HG03565 (cell line): ENCODE measurements at regions not wholly inside any gene's neighbourhood (a gene's known extent, or its start where the extent isn't known, plus 50 kb on each side); places are given as distances from the start of the nearest gene placed in this dataset.

ENCODE experiments used
- ATAC-seq: cut with Tn5 transposase; IDR thresholded peaks from one replicate; pipeline ENCODE4 v1.9.1; 2021; ENCODE audit warnings: mild to moderate bottlenecking, moderate library complexity; ENCODE audit not compliant: unreplicated experiment

- ATAC-seq: no peak
These were observed 66.5 kb upstream of the PJA2 start for GRCh38 chr5:109476292-109476691.

- no peak for ATAC-seq
These were observed 60.3 kb upstream of the PJA2 start for GRCh38 chr5:109469896-109470662.

GRCh38 chr5:109468737-109469420, 59.1 kb upstream of the PJA2 start:
- peak; percentile 96 for ATAC-seq

- no peak for ATAC-seq
These were observed 58.5 kb upstream of the PJA2 start for GRCh38 chr5:109468288-109468676.

- no peak for ATAC-seq
These were observed 57.3 kb upstream of the PJA2 start for GRCh38 chr5:109467058-109467457.
